GM19397 (cell line): ENCODE measurements at regions not wholly inside any gene's neighbourhood (a gene's known extent, or its start where the extent isn't known, plus 50 kb on each side); places are given as distances from the start of the nearest gene placed in this dataset.

ENCODE experiments used
- ATAC-seq: cut with Tn5 transposase; IDR thresholded peaks from one replicate; pipeline ENCODE4 v1.9.1; 2021; ENCODE audit warnings: mild to moderate bottlenecking, moderate library complexity; ENCODE audit not compliant: unreplicated experiment

DNA sequence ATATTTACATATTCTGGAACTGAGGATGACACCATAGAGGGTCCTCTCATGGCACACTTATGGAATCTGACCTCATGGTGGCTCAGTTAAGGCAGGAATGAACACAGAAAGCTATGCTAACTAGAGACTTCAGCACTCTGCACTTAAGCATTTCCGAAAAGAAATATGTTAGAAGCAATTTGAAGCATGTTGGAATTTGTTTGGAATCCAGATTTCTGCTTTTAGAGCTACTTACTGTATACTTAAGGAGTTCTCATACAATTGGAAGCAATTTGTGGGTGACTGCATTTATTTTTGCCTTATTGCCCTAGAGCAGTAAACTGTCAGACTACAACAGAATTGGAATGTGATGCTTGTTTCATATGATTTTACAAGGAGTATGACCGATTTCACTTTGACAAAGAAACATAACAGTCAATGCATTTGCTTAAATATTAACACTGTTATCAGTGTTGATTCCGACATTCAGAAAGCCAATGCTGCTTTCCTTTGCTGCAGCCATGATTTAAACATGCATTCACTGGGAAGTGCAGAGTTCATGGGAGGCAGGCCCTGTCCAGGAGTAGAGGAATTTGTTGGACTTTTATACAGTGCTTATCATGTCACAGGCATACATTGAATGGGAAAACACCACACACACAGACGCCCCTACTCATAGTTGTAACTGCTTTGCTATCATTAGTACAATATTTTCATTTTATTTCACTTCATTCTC is 244.4 kb downstream of the SAMD5 start:
- no peak for ATAC-seq

DNA sequence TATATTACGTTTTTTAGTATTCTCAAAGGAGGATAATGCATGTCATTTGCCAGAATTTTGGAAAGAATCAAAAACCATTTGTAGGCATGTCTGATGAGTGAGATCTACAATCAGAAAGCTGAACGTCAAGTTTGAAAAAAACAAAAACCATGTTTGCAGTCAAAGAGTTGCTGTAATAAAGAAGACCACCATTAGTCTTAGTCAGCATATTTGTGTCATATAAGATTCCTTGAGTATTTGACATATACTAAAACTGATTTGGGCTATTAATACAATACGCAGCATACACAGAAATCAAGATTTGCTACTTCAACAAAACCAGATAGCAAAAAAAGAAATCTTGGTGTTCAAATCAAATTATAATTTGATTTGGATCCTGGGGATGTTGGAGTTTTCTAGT is 247.5 kb downstream of the SAMD5 start:
- ATAC-seq, result no peak

GRCh38 chr6:147756891-147757290 is 248.4 kb downstream of the SAMD5 start:
- no peak for ATAC-seq

GRCh38 chr6:147757291-147757690 is 248.8 kb downstream of the SAMD5 start:
- no peak for ATAC-seq

- ATAC-seq, result no peak
Observed at GRCh38 chr6:147758303-147758702, 249.8 kb downstream of the SAMD5 start.

- no peak for ATAC-seq
Observed at GRCh38 chr6:147759093-147759492, 250.6 kb downstream of the SAMD5 start.

DNA sequence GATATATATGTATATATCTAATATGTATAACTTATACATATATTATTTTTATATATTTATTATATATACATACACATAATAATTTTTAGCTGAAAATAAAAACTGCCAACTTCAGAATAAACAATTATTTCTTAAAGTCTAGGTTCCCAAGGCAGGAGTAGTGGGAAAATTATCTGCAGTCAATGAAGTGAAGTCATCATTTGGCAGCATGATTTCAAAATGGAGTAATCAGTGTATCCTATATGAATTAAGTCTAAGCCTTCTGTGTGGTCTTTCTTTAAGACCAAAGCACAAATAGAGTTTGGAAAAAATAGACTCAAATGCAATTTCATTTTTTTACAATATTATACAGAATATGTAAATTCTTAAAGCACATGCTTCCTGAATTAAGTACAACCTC is 251.0 kb downstream of the SAMD5 start:
- ATAC-seq, result no peak

GRCh38 chr6:147765541-147765940 is 257.1 kb downstream of the SAMD5 start:
- ATAC-seq, result no peak

- no peak for ATAC-seq
Observed at GRCh38 chr6:147768969-147769368, 260.5 kb downstream of the SAMD5 start.

DNA sequence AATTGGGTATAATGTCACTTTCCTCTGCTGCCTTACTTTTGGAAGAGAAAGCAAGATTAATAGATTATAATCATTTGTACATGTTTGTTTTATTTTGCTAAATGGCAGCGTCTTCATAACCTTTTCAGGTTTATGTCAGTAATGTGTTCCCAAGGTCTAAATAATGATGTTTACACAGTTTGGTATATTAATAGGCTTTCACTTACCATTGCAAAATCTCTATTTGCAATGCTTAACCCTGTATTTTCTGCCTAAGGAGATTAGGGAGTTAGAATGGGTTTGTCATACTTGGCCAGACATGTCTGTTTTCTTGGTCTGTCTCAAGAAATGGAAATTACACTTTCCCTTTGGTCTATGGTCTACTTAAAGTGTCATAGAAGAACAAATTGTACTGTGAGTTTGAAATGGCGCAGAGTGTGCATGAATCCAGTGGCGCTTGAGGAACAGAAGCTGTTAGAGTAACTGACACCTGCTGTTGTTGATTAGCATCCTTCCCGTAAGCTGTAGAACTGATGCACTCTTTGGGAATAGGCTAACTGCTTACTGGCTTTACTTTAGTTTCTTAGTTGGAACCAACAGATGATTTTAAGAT is 261.1 kb downstream of the SAMD5 start:
- no peak for ATAC-seq

- no peak for ATAC-seq
Observed at GRCh38 chr6:147770221-147770620, 261.7 kb downstream of the SAMD5 start.

- no peak for ATAC-seq
Observed at GRCh38 chr6:147772724-147773123, 264.2 kb downstream of the SAMD5 start.

GRCh38 chr6:147774856-147775255 is 266.4 kb downstream of the SAMD5 start:
- ATAC-seq, result no peak

- ATAC-seq, result no peak
Observed at GRCh38 chr6:147776631-147777213, 268.2 kb downstream of the SAMD5 start.

- ATAC-seq, result no peak
Observed at GRCh38 chr6:147779624-147780023, 271.1 kb downstream of the SAMD5 start.

GRCh38 chr6:147782302-147782701 is 273.8 kb downstream of the SAMD5 start:
- ATAC-seq, result no peak

GRCh38 chr6:147784371-147784770 is 275.9 kb downstream of the SAMD5 start:
- no peak for ATAC-seq

DNA sequence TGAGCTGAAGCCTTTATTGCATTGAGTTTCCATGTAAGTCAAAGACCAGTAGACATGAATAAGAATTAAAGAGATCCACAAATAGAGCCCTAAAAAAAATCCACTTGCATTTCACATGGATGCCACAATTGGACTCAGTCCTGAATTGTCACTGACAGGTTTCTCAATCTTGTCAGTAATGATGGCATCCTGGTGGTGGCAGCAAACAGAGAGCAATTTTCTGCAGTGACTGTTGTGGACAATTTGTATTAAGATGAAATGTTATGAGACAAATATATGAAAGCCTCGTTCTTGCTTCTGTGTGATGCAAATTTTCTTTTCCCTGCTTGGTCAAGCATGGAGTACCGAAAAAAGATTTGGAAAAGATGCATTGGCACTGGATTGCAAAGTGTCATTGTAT is 278.9 kb downstream of the SAMD5 start:
- ATAC-seq, result no peak

- no peak for ATAC-seq
Observed at GRCh38 chr6:147789430-147789947, 281.0 kb downstream of the SAMD5 start.

GRCh38 chr6:147793871-147794643 is 285.6 kb downstream of the SAMD5 start:
- ATAC-seq, result no peak

DNA sequence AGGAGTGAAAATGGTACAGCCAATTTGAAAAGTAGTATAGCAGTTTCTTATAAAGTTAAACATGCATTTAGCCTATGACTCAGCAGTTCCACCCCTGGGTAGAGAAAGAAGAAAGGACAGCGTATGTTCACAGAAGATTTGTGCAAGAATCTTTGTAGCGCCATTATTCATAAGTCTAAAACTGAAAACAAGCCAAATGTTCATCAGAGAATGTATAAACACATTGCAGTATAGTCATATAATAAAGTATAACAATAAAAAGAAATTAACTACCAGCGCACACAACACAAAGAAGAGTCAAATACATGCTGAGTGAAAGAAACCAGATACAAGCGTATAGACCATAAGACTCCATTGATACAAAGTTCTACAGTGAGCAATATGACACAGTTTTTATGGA is 294.0 kb downstream of the SAMD5 start:
- ATAC-seq, result no peak
